Stimulated activated CD8-positive, alpha-beta memory T cell treated with anti-CD3 and anti-CD28 coated beads, Interleukin-7, amount 100 ng/mL, for 4 hours (primary cell): ENCODE measurements at regions not wholly inside any gene's neighbourhood (a gene's known extent, or its start where the extent isn't known, plus 50 kb on each side); places are given as distances from the start of the nearest gene placed in this dataset.
"Not testable (repeated sequence)": the region's sequence is repeated elsewhere in the genome, so short reads cannot be mapped to it uniquely, and the experiment has no call there.

Source experiments
- DNase-seq, 2 donors: peaks; one replicate each; pipeline ENCODE4 v3.0.0-alpha.2; 2020; ENCODE audit warnings: low read depth in 2 of 2

- no peak for DNase-seq
These were observed 57.4 kb upstream of the PRSS3 start for GRCh38 chr9:33737811-33738606.

GRCh38 chr9:33739398-33739797 is 56.0 kb upstream of the PRSS3 start:
- DNase-seq = no peak

GRCh38 chr9:33740075-33740474 is 55.3 kb upstream of the PRSS3 start:
- no peak for DNase-seq

- DNase-seq = not testable (repeated sequence)
These were observed 54.4 kb upstream of the PRSS3 start for GRCh38 chr9:33740958-33741357.

GRCh38 chr9:33742051-33742450 is 53.3 kb upstream of the PRSS3 start:
- DNase-seq = no peak

- no peak for DNase-seq
These were observed 52.8 kb upstream of the PRSS3 start for GRCh38 chr9:33742519-33742918.
